Fibroblast of peridontal ligament (primary cell): ENCODE measurements at regions not wholly inside any gene's neighbourhood (a gene's known extent, or its start where the extent isn't known, plus 50 kb on each side); places are given as distances from the start of the nearest gene placed in this dataset.
"Not testable (repeated sequence)": the region's sequence is repeated elsewhere in the genome, so short reads cannot be mapped to it uniquely, and the experiment has no call there.

Experiments used
- DNase-seq: peaks from one replicate; pipeline ENCODE4 v3.0.0-alpha.2; 2010; ENCODE audit errors: extremely low read depth

GRCh38 chr7:12884856-12885440, 197.5 kb downstream of the ARL4A start:
- peak; percentile 16 for DNase-seq

GRCh38 chr7:12888717-12889116, 201.3 kb downstream of the ARL4A start:
- peak; percentile 71 for DNase-seq

- peak; percentile 3 for DNase-seq
Measured at GRCh38 chr7:12889391-12889790, 202.0 kb downstream of the ARL4A start.

DNA sequence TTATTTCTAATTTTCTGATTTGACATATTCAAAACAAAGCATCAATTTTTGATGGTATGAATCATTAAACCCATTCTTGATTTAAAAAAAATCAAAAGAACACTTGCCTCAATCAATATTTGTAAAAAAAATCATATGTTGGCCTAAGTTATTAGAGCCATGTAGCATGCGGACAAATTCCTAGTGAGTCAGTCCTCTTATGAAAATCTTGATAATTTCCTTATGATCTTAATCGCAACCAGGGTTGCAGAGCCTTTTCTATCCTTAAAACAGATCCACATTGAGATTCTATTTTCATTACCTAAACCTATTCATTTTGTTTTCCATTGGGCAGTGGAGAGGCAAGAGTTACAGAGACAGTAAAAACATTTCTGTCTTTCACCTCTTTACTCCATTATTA, 203.2 kb downstream of the ARL4A start:
- no peak for DNase-seq

GRCh38 chr7:12893292-12893691, 205.9 kb downstream of the ARL4A start:
- DNase-seq = no peak

GRCh38 chr7:12895296-12895695, 207.9 kb downstream of the ARL4A start:
- DNase-seq = peak; percentile 64

DNA sequence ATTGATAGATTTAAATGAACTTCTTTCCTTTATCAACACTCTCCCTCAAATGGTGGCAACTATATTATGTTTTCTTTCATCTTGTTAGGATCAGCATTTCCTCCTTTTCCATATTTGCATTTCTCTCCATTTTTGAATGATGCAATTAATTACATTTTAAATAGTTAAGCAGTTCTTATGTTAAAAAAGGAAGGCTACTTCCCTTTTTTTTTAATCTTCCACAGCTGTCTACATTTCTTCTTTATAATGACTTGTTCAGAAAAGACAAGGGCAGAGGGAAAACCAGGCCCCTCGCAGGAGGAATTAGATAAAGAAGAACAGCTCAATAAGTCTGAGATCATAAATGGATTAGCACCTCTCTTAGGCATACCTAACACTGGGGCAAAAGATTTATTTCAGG, 208.9 kb downstream of the ARL4A start:
- no peak for DNase-seq

DNA sequence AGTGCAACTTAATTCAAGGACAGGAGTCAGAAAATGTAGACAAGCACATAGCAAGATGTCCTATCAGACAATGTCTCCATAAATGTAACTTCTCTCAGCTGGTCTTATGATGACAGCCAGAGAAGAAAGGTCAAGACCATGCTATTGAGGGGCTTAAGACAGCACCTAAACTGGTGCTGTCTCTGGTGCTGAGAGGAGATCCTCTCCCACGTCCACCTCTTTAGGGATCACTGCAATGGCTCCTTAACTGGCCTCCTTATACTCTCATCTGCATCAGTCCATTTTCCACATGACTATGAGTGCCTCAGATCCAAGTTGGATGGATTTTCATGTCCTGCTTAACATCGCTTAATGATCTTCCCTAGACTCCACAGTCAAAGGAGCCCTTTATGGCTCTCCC, 210.6 kb downstream of the ARL4A start:
- no peak for DNase-seq

- DNase-seq = no peak
Measured at GRCh38 chr7:12898620-12899019, 211.2 kb downstream of the ARL4A start.

DNA sequence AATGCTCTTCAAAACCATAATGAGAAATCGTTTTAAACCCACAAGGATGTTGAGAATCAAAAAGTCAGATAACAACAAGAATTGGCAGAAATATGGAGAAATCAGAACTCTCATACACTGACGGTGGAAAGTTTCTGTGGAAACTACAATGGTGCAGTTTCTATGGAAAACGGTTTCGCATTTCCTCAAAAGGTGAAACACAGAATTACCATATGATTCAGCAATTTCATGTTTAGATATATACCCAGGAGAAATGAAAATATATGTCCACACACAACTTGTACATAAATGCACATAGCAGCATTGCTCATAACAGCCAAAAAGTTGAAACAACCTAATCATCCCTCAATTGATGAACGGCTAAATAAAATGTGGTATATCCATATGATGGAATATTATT, 218.2 kb downstream of the ARL4A start:
- no peak for DNase-seq

GRCh38 chr7:12907774-12908173, 220.3 kb downstream of the ARL4A start:
- DNase-seq = no peak

- DNase-seq = no peak
Measured at GRCh38 chr7:12909483-12909882, 222.1 kb downstream of the ARL4A start.

- no peak for DNase-seq
Measured at GRCh38 chr7:12911053-12911452, 223.6 kb downstream of the ARL4A start.

DNA sequence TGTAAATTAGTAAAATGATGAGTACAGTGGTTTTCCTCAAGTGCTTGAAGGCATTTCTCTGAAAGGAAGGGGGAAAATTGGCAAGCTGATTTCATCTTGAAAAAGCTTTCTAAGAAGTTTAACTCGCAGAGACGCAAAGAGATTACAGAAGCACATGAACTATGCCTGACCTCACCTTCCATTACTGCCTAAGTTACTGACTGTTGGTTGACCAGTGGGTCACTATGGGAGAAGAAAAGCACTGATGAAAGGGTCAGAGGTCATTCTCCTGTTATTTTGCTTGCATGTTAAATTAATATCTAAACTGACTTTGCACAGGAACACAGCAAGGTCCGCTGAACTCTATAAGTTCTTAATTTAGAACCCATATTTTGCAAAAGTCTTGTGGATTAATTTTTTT, 225.6 kb downstream of the ARL4A start:
- DNase-seq = no peak

DNA sequence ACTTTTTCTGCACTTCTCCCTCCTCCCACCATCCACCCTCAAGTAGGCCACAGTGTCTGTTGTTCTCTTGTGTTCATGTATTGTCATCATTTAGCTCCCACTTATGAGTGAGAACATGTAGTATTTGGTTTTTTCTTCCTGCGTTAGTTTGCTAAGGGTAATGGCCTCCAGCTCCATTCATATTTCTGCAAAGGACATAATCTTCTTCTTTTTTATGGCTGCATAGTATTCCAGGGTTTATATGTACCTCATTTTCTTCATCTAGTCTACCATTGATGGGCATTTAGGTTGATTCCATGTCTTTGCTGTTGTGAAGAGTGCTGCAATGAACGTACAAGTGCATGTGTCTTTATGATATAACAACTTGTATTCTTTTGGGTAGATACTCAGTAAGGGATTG, 230.4 kb downstream of the ARL4A start:
- DNase-seq = no peak

- no peak for DNase-seq
Measured at GRCh38 chr7:12921751-12922345, 234.4 kb downstream of the ARL4A start.

- DNase-seq = no peak
Measured at GRCh38 chr7:12923971-12924370, 236.5 kb downstream of the ARL4A start.

DNA sequence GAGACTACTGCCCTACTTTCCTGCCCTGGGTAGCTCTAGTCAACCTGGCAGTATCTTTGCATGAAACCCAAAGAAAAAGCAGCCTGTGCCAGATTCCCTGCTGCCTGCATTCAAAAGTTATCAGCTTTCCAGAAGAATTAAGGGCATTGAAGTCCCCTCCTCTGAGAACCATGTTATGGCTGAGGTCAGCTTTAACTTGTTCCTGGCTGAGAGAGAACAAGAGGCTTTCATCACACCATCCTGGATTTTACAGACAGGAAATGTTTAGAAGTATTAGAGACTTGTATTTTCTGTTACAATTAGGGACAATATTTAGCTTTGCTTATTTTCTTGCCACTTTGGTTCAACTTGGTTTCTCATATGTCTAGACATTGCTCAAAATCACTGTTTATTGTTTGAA, 238.8 kb downstream of the ARL4A start:
- no peak for DNase-seq

DNA sequence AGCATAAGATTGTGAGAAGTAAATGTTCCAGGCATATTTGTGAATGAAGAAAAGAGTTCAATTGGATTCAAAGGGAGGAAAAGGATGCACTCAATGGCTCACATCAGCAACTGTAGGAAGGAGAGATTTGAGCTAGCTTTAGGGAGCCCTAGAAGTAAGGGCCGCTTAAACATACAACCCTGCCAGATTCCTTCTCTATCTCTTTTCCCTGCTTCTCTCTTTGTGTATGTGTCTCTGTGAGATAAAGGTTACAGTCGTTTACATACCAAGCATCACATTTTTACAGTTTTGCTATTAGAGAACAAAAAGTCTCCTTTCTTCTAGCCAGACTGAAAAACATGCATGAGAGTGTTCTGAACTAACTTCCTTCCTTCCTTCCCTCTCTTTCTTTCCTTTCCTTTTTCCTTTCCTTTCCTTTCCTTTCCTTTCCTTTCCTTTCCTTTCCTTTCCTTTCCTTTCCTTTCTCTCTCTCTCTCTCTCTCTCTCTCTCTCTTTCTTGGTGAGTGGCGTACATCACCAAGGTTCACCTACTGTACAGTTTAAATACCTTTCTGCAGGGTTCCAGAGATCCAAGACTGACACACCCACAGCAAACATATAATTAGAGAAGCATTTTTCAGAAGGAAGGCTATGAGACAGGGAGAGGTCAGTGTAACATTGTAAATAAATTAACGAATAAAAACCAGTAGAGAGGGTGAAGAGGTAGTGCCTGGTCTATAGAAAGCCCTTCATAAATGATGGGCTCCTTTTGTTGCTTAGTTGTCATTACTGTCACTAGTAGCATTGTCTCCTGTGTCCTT, 240.4 kb downstream of the ARL4A start:
- no peak for DNase-seq

DNA sequence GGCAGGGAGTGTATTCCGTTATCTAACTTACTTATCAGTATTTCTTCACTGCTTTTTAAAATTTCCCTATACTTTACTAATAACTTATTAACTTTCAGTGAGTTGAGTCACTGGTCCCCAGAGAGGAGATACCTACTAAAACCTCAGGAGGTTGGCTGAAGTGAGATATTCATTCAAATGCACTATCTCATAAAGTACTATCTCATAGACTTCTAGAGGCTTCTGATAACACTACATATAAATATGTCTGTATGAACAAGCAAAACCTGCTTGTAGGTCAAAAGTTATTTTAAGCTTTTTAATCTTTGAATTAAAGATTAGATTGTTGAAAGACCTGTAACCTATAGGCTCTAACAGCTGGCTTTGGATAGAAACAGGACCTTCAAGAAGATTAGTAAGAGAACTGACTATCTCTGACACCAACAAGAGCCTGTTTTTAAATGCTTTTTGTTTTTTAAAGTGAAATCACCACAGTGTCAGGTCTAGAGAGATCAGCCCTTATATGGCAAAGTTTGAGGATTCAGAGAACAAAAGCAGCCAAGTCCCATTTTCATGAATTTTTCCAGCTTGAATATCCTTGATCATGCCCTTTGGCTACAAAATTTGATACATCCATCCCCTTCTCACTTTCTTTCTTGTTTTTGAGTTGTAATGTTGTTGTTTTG, 242.2 kb downstream of the ARL4A start:
- no peak for DNase-seq

DNA sequence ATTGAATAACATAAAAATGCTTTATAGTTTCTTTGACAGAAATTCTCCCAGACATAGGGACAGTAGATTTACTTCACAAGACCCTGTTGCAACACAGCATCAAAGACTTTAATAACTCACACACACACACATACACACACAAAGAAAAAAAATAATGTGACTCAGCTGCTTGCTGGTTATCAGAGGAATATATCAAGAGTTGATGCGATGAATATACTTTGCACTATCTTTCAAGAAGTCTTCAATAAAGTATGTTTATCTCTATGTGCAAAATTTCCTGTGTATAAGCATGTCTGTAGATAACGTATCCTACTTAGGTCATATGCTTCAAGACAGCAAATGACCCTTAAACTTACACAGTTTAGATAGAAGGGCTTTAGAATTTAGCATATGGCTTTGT, 243.1 kb downstream of the ARL4A start:
- no peak for DNase-seq

DNA sequence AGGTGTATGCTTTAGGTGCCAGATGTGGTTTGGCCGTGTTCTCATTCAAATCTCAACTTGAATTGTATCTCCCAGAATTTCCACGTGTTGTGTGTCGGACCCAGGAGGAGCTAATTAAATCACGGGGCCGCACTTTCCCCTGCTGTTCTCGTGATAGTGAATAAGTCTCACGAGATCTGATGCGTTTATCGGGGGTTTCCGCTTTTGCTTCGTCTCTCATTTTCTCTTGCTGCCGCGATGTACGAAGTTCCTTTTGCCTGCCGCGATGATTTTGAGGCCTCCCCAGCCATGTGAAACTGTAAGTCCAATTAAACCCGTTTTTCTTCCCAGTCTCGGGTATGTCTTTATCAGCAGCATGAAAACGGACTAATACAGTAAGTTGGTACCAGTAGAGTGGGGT, 244.0 kb downstream of the ARL4A start:
- DNase-seq = not testable (repeated sequence)

DNA sequence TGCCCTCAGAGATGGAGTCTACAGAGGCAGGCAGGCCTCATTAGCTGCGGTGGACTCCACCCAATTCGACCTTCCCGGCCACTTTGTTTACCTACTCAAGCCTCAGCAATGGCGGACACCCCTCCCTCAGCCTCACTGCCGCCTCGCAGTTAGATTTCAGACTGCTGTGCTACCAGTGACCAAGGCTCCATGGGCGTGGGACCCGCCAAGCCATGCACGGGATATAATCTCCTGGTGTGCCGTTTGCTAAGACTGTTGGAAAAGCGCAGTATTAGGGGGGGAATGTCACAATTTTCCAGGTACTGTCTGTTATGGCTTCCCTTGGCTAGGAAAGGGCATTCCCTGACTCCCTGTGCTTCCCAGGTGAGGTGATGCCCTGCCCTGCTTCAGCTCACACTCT, 252.3 kb downstream of the ARL4A start:
- DNase-seq = no peak
